Right cardiac atrium (tissue), 5 donors: ENCODE measurements at regions not wholly inside any gene's neighbourhood (a gene's known extent, or its start where the extent isn't known, plus 50 kb on each side); places are given as distances from the start of the nearest gene placed in this dataset.

Source experiments
- ATAC-seq, 2 donors: fragments of 200-7000 bp; cut with Tn5 transposase; one replicate each; pipeline versions ENCODE4 v1.8.0 to v1.9.1; 2020; ENCODE audit warnings: moderate library complexity in 2 of 2, mild to moderate bottlenecking in 1 of 2
- DNase-seq, 3 donors: peaks; one replicate each; pipeline ENCODE4 v3.0.0-alpha.2; 2020
- H3K27ac ChIP-seq: one replicate; pipeline ENCODE4 v1.5.1; 2013; ENCODE audit warnings: mild to moderate bottlenecking, low read length, control low read depth, moderate library complexity
- H3K27me3 ChIP-seq: one replicate; pipeline ENCODE4 v1.6.1; 2013; ENCODE audit not compliant: control insufficient read depth, insufficient read depth
- H3K4me1 ChIP-seq: one replicate; pipeline ENCODE4 v1.6.1; 2013; ENCODE audit warnings: low read length; ENCODE audit not compliant: control insufficient read depth, insufficient read depth
- H3K4me3 ChIP-seq: one replicate; pipeline ENCODE4 v1.5.1; 2013; ENCODE audit warnings: low read length, control low read depth
- H3K9me3 ChIP-seq: one replicate; pipeline ENCODE4 v1.6.1; 2013; ENCODE audit warnings: low read length; ENCODE audit not compliant: control insufficient read depth
- WGBS: extraction: QIAGEN DNeasy Blood & Tissue Kit; methylation state at CpG from one replicate; pipeline ENCODE4 v1.1.7; 2013; 5-methylcytosine and 5-hydroxymethylcytosine counted together
- intact Hi-C, 4 donors: fragments of 100-400 bp; cut with DNase I; formaldehyde crosslinking; loops; one replicate each; pipeline versions ENCODE4 v1.11.0 to v1.14.0; 2022 to 2023
- donor health status: healthy with polysubstance abuse.
- donor health status: DM: no; HTN: yes; CAD: no.
- donor health status: DM: no; HTN: no; CAD: no.
- donor health status: DM: no; HTN: yes; CAD: no; lungs with severe emphysema.
- donor health status: DM: yes; HTN: yes; CAD: no.

DNA sequence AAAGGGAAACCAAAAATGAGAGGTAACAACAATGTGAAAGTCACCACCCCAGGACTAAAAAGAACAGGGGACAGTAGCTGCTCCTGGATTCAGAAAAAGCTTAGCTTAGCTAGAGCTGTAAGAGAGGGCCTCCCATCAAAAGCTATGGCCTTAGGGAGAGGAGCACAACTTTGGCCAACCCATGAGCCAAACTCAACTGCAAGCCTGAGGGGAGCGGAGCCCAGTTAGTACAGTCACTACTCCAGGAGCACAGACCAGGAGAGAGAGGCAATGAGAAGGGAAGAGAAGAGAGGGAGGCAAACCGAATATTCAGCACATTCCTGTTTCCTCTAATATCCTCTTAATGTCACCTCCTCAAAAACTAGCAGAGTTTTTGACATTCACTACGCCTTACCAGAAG lies 917.1 kb upstream of the INTU start:
- H3K27me3 ChIP-seq, result no peaks in the 10 kb centered on the region
- H3K9me3 ChIP-seq, result no peaks in the 10 kb centered on the region
- intact Hi-C loops, result no loop called here
- no peaks in the 10 kb centered on the region for H3K4me1 ChIP-seq
- DNase-seq (no peak), ATAC-seq (no peak)
- no peak overlapping the region for H3K27ac ChIP-seq
- 94% methylated on average over 3 of the region's 3 CpGs for WGBS
- no peak overlapping the region for H3K4me3 ChIP-seq

DNA sequence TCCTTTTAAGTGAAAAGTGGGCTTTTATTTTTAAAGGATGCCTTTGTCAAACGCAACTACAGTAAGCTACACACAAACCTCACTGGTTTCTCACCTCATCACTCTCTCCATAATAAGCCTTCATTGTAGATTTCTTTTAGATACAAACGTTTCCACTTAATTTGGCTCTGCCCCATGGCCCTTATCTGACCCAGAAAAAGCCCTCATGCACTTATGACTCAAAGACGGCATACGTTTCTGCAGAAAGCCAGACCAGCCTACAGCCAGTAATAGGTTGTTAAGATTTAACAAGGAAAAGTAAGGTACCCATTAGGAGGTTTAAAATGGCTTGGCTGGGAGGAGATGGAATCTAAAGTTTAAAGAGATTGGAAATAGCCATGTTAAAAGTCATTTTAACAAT lies 914.6 kb upstream of the INTU start:
- Histone ChIP-seq H3K27me3 (no peaks in the 10 kb centered on the region), H3K4me3 (no peak overlapping the region), H3K27ac (no peak overlapping the region), H3K9me3 (no peaks in the 10 kb centered on the region), H3K4me1 (no peaks in the 10 kb centered on the region)
- intact Hi-C loops, result no loop called here
- whole genome bisulfite sequencing, result 23% methylated on average over 4 of the region's 4 CpGs
- DNase-seq (no peak), ATAC-seq (no peak)

DNA sequence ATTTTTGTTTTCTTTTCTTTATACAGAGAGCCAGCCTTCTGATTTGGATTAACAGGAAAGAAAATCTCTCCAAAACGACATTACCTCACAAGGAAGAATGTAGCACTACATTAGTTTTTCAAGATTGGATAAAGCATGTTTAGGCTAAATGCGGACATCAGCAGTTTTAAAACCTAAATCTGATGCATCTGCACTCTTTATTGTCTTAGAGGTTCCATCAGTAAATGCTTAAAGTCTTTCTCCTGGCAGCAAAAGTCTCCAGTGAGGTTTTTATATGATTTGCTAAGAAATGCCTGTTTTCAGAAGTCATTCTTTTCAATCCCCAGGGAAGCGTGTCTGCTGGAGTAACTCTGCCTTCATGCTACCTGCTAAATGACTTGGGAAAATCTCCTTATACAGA lies 912.9 kb upstream of the INTU start:
- no peak overlapping the region for H3K4me3 ChIP-seq
- intact Hi-C loops, result no loop called here
- WGBS, result 69% methylated on average over 3 of the region's 3 CpGs
- no peaks in the 10 kb centered on the region for H3K9me3 ChIP-seq
- no peaks in the 10 kb centered on the region for H3K27me3 ChIP-seq
- no peaks in the 10 kb centered on the region for H3K4me1 ChIP-seq
- DNase-seq (no peak), ATAC-seq (no peak)
- H3K27ac ChIP-seq, result no peak overlapping the region

DNA sequence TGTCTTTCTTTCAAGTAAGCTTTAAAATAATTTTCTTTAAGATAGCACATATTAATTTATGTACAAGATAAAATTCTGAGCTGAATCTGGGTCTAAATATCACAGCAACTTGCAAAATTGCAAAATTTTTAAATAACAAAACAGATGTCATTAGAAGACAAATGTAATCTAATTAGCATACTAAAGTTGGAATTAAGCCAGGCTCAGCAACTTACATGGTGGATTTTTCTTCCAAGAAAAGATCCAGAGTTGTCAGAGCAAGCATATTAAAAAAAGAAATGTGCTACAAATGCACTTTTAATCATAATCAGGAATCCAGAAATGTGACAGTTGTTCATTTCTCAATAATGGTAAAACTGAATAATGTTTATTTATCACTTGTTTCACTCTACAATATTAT lies 906.9 kb upstream of the INTU start:
- no peaks in the 10 kb centered on the region for H3K9me3 ChIP-seq
- ATAC-seq (no peak), DNase-seq (no peak)
- H3K4me3 ChIP-seq, result no peak overlapping the region
- H3K4me1 ChIP-seq, result no peaks in the 10 kb centered on the region
- H3K27me3 ChIP-seq, result no peaks in the 10 kb centered on the region
- intact Hi-C loops, result no loop called here
- H3K27ac ChIP-seq, result no peak overlapping the region

DNA sequence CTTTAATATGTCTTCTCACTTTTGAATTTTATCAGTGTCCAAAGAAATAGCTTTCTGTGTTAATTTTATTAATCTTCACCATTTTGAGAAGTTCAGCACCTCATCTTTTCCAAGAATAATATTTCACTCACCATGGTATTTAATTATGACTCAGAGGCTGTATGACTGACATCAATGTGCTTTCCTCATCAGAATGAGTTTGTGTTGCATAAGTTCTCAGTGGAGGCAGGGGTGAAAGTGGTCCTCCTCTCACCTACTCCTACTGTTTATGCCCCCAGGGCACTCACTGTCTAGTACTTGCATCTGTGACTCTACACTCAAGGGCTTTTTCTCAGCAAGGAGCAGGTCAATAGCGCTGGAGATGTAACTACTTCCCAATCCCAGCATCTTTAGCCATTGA lies 905.3 kb upstream of the INTU start:
- WGBS, result 78% methylated on average over 1 of the region's 1 CpG
- DNase-seq, result no peak
- no peaks in the 10 kb centered on the region for H3K27me3 ChIP-seq
- no peak overlapping the region for H3K4me3 ChIP-seq
- no peak overlapping the region for H3K27ac ChIP-seq
- no peaks in the 10 kb centered on the region for H3K4me1 ChIP-seq
- intact Hi-C loops, result no loop called here
- peak; percentile 24 to 37 for ATAC-seq
- H3K9me3 ChIP-seq, result no peaks in the 10 kb centered on the region

GRCh38 chr4:126731062-126731461 lies 901.7 kb upstream of the INTU start:
- no peak for ATAC-seq
- no peak overlapping the region for H3K4me3 ChIP-seq
- no peak for DNase-seq

GRCh38 chr4:126733301-126733700 lies 899.5 kb upstream of the INTU start:
- intact Hi-C loops, result no loop called here
- DNase-seq, result no peak
- H3K4me3 ChIP-seq, result no peak overlapping the region
- no peaks in the 10 kb centered on the region for H3K4me1 ChIP-seq
- ATAC-seq, result no peak
- no peaks in the 10 kb centered on the region for H3K27me3 ChIP-seq
- no peak overlapping the region for H3K27ac ChIP-seq
- H3K9me3 ChIP-seq, result no peaks in the 10 kb centered on the region
- 53% methylated on average over 3 of the region's 3 CpGs for WGBS

More at GRCh38 chr4:126731062-126731461, 901.7 kb upstream of the INTU start:
- H3K27ac ChIP-seq, result no peak overlapping the region
- intact Hi-C loops, result no loop called here
- WGBS, result 67% methylated on average over 2 of the region's 2 CpGs
- H3K4me1 ChIP-seq, result no peaks in the 10 kb centered on the region
- H3K9me3 ChIP-seq, result no peaks in the 10 kb centered on the region
- H3K27me3 ChIP-seq, result no peaks in the 10 kb centered on the region

- no peak for ATAC-seq
- no peaks in the 10 kb centered on the region for H3K27me3 ChIP-seq
- H3K27ac ChIP-seq, result no peak overlapping the region
- H3K9me3 ChIP-seq, result no peaks in the 10 kb centered on the region
- intact Hi-C loops, result no loop called here
- WGBS, result 39% methylated on average over 2 of the region's 2 CpGs
- no peaks in the 10 kb centered on the region for H3K4me1 ChIP-seq
- no peak for DNase-seq
- no peak overlapping the region for H3K4me3 ChIP-seq
Observed at GRCh38 chr4:126734465-126734864, 898.3 kb upstream of the INTU start.

- H3K4me3 ChIP-seq, result no peak overlapping the region
- H3K4me1 ChIP-seq, result no peaks in the 10 kb centered on the region
- H3K9me3 ChIP-seq, result no peaks in the 10 kb centered on the region
- intact Hi-C loops, result no loop called here
- no peak for DNase-seq
- no peaks in the 10 kb centered on the region for H3K27me3 ChIP-seq
- WGBS, result 94% methylated on average over 3 of the region's 3 CpGs
- no peak for ATAC-seq
- H3K27ac ChIP-seq, result no peak overlapping the region
Observed at GRCh38 chr4:126735294-126736132, 897.2 kb upstream of the INTU start.

GRCh38 chr4:126736133-126736518 lies 896.6 kb upstream of the INTU start:
- no peak for DNase-seq
- ATAC-seq, result no peak
- Histone ChIP-seq H3K27ac (no peak overlapping the region), H3K27me3 (no peaks in the 10 kb centered on the region), H3K4me1 (no peaks in the 10 kb centered on the region), H3K9me3 (no peaks in the 10 kb centered on the region), H3K4me3 (no peak overlapping the region)
- intact Hi-C loops, result no loop called here
- WGBS, result 95% methylated on average over 3 of the region's 3 CpGs

GRCh38 chr4:126737899-126738526 lies 894.7 kb upstream of the INTU start:
- 52% methylated on average over 4 of the region's 4 CpGs for WGBS
- no peak for DNase-seq
- H3K4me3 ChIP-seq, result no peak overlapping the region
- no peaks in the 10 kb centered on the region for H3K4me1 ChIP-seq
- no peak for ATAC-seq
- H3K27ac ChIP-seq, result no peak overlapping the region
- no peaks in the 10 kb centered on the region for H3K9me3 ChIP-seq
- no peaks in the 10 kb centered on the region for H3K27me3 ChIP-seq
- intact Hi-C loops, result no loop called here
